ENCODE measurements at regions not wholly inside any gene's neighbourhood (a gene's known extent, or its start where the extent isn't known, plus 50 kb on each side); places are given as distances from the start of the nearest gene placed in this dataset.
"Not testable (repeated sequence)": the region's sequence is repeated elsewhere in the genome, so short reads cannot be mapped to it uniquely, and the experiment has no call there.

GRCh38 chr9:85439791-85440190, 302.0 kb downstream of the AGTPBP1 start:
- Histone ChIP-seq H3K4me3 (ENCODE audit: low read depth, low read length) (no peak overlapping the region), H3K9me3 (ENCODE audit: control insufficient read depth, insufficient read depth, low read depth, low read length) (no peaks in the 10 kb centered on the region), H3K4me1 (ENCODE audit: control insufficient read depth, insufficient read depth, low read length) (no peaks in the 10 kb centered on the region), H3K27ac (ENCODE audit: extremely low read depth, low read depth, low read length) (no peak overlapping the region), H3K36me3 (ENCODE audit: control insufficient read depth in 2 of 2, insufficient read depth in 1 of 2, low read length in 2 of 2) (no peaks in the 10 kb centered on the region)
- POLR2A ChIA-PET, result no interaction called here
- no peak for TF ChIP-seq ZNF416 (tag by site-specific recombination; IDR thresholded peaks at IDR 0.05)
- CTCF ChIA-PET, result interaction anchor here (0.6 to 1.1 kb wide), 2 partner anchors 11 to 47 kb away, joined by 3 to 4 read pairs; no protein-coding TSS in a partner anchor

- H3K4me1 ChIP-seq (ENCODE audit: control insufficient read depth, insufficient read depth, low read length); H3K27ac ChIP-seq (ENCODE audit: extremely low read depth, low read depth, low read length); POLR2A ChIA-PET; H3K9me3 ChIP-seq (ENCODE audit: control insufficient read depth, insufficient read depth, low read depth, low read length); H3K4me3 ChIP-seq (ENCODE audit: low read depth, low read length); H3K36me3 ChIP-seq (ENCODE audit: control insufficient read depth in 2 of 2, insufficient read depth in 1 of 2, low read length in 2 of 2): not testable (repeated sequence)
- CTCF ChIA-PET, result interaction anchor here (1.0 to 2.8 kb wide), 2 partner anchors 9 kb away, joined by 6 to 12 read pairs; no protein-coding TSS in a partner anchor
These were observed 307.8 kb downstream of the AGTPBP1 start for GRCh38 chr9:85433956-85434355.

GRCh38 chr9:85433551-85433950, 308.2 kb downstream of the AGTPBP1 start:
- ChIA-PET POLR2A (interaction anchor here (0.6 to 1.5 kb wide), 2 partner anchors 10 to 36 kb away, joined by 3 read pairs; no protein-coding TSS in a partner anchor), CTCF (interaction anchor here (1.0 kb wide), 1 partner anchor 9 kb away, joined by 6 read pairs; no protein-coding TSS in a partner anchor)
- H3K27ac ChIP-seq (ENCODE audit: extremely low read depth, low read depth, low read length); H3K9me3 ChIP-seq (ENCODE audit: control insufficient read depth, insufficient read depth, low read depth, low read length); H3K4me3 ChIP-seq (ENCODE audit: low read depth, low read length); H3K36me3 ChIP-seq (ENCODE audit: control insufficient read depth in 2 of 2, insufficient read depth in 1 of 2, low read length in 2 of 2); H3K4me1 ChIP-seq (ENCODE audit: control insufficient read depth, insufficient read depth, low read length): not testable (repeated sequence)

GRCh38 chr9:85433046-85433445, 308.7 kb downstream of the AGTPBP1 start:
- Histone ChIP-seq H3K4me1 (ENCODE audit: control insufficient read depth, insufficient read depth, low read length) (peaks cover 9% of the 10 kb centered on the region), H3K27ac (ENCODE audit: extremely low read depth, low read depth, low read length) (no peak overlapping the region), H3K36me3 (ENCODE audit: control insufficient read depth in 2 of 2, insufficient read depth in 1 of 2, low read length in 2 of 2) (no peaks in the 10 kb centered on the region), H3K9me3 (ENCODE audit: control insufficient read depth, insufficient read depth, low read depth, low read length) (no peaks in the 10 kb centered on the region), H3K4me3 (ENCODE audit: low read depth, low read length) (no peak overlapping the region)
- POLR2A ChIA-PET, result interaction anchor here (0.6 to 1.5 kb wide), 2 partner anchors 11 to 37 kb away, joined by 3 read pairs; no protein-coding TSS in a partner anchor
- TF ChIP-seq HIC1 (tag by site-specific recombination; IDR thresholded peaks at IDR 0.05) (no peak), ZNF558 (tag by site-specific recombination; IDR thresholded peaks at IDR 0.05) (no peak), ZNF184 (tag by site-specific recombination; IDR thresholded peaks at IDR 0.05) (no peak), YY2 (tag by site-specific recombination; IDR thresholded peaks at IDR 0.05) (no peak), KLF17 (tag by site-specific recombination; IDR thresholded peaks at IDR 0.05) (no peak), ZNF623 (tag by site-specific recombination; IDR thresholded peaks at IDR 0.05) (no peak), ZNF610 (tag by site-specific recombination; IDR thresholded peaks at IDR 0.05; ENCODE audit: borderline replicate concordance) (no peak), WT1 (tag by site-specific recombination; IDR thresholded peaks at IDR 0.05) (no peak), ZNF169 (tag by site-specific recombination; IDR thresholded peaks at IDR 0.05) (no peak)
- CTCF ChIA-PET, result interaction anchor here (0.6 to 2.0 kb wide), 3 partner anchors 8 to 177 kb away, joined by 3 to 6 read pairs (median 6); no protein-coding TSS in a partner anchor

GRCh38 chr9:85432599-85432998, 309.2 kb downstream of the AGTPBP1 start:
- no peaks in the 10 kb centered on the region for H3K9me3 ChIP-seq (ENCODE audit: control insufficient read depth, insufficient read depth, low read depth, low read length)
- no peak overlapping the region for H3K4me3 ChIP-seq (ENCODE audit: low read depth, low read length)
- POLR2A ChIA-PET, result interaction anchor here (1.5 kb wide), 1 partner anchor 11 kb away, joined by 3 read pairs; no protein-coding TSS in a partner anchor
- no peak for TF ChIP-seq ZNF596 (tag by site-specific recombination; IDR thresholded peaks at IDR 0.05)
- H3K36me3 ChIP-seq (ENCODE audit: control insufficient read depth in 2 of 2, insufficient read depth in 1 of 2, low read length in 2 of 2), result no peaks in the 10 kb centered on the region
- CTCF ChIA-PET, result interaction anchor here (0.6 to 2.0 kb wide), 3 partner anchors 8 to 177 kb away, joined by 3 to 6 read pairs (median 6); no protein-coding TSS in a partner anchor
- H3K27ac ChIP-seq (ENCODE audit: extremely low read depth, low read depth, low read length), result no peak overlapping the region
- H3K4me1 ChIP-seq (ENCODE audit: control insufficient read depth, insufficient read depth, low read length), result peaks cover 9% of the 10 kb centered on the region
